Trophoblast cell (in vitro differentiated cells and primary cell): ENCODE measurements at regions not wholly inside any gene's neighbourhood (a gene's known extent, or its start where the extent isn't known, plus 50 kb on each side); places are given as distances from the start of the nearest gene placed in this dataset.

Experiments
- DNase-seq, 2 donors: peaks; one replicate each; pipeline ENCODE4 v3.0.0-alpha.2; 2016
- H2AFZ ChIP-seq: 2 replicates; pipeline ENCODE4 v1.6.1; 2013; ENCODE audit warnings: low read length, moderate library complexity, mild to moderate bottlenecking; ENCODE audit not compliant: insufficient read depth, poor library complexity
- H2AK5ac ChIP-seq: 2 replicates; pipeline ENCODE4 v1.6.1; 2013; ENCODE audit warnings: mild to moderate bottlenecking, low read length
- H2BK120ac ChIP-seq: 2 replicates; pipeline ENCODE4 v1.6.1; 2013; ENCODE audit warnings: low read length, mild to moderate bottlenecking, moderate library complexity; ENCODE audit not compliant: insufficient read depth, poor library complexity
- H2BK12ac ChIP-seq: 2 replicates; pipeline ENCODE4 v1.6.1; 2013; ENCODE audit warnings: mild to moderate bottlenecking, low read length, moderate library complexity
- H2BK5ac ChIP-seq: 2 replicates; pipeline ENCODE4 v1.6.1; 2013; ENCODE audit warnings: low read length, low read depth, moderate library complexity, mild to moderate bottlenecking; ENCODE audit not compliant: poor library complexity
- H3K14ac ChIP-seq: 2 replicates; pipeline ENCODE4 v1.6.1; 2013; ENCODE audit warnings: mild to moderate bottlenecking, low read length
- H3K18ac ChIP-seq: 2 replicates; pipeline ENCODE4 v1.6.1; 2013; ENCODE audit warnings: mild to moderate bottlenecking, low read length
- H3K23ac ChIP-seq: 2 replicates; pipeline ENCODE4 v1.6.1; 2013; ENCODE audit warnings: low read length
- H3K27ac ChIP-seq: 2 replicates; pipeline ENCODE4 v1.5.1; 2013; ENCODE audit warnings: low read depth, mild to moderate bottlenecking, inconsistent platforms, low read length, moderate library complexity
- H3K27me3 ChIP-seq: 2 replicates; pipeline ENCODE4 v1.6.1; 2013; ENCODE audit warnings: inconsistent platforms, mild to moderate bottlenecking, low read length, moderate library complexity; ENCODE audit not compliant: insufficient read depth
- H3K36me3 ChIP-seq, 2 experiments: 1 replicate in 1 of 2; 2 replicates in 1 of 2; pipeline ENCODE4 v1.6.1; 2013; ENCODE audit warnings: low read length in 2 of 2, mild to moderate bottlenecking in 2 of 2, moderate library complexity in 1 of 2; ENCODE audit not compliant: insufficient read depth in 2 of 2, control insufficient read depth in 1 of 2
- H3K4ac ChIP-seq: 2 replicates; pipeline ENCODE4 v1.6.1; 2013; ENCODE audit warnings: low read depth, mild to moderate bottlenecking, low read length, moderate library complexity
- H3K4me1 ChIP-seq, 2 experiments: 1 replicate in 1 of 2; 2 replicates in 1 of 2; pipeline ENCODE4 v1.6.1; 2013; ENCODE audit warnings: low read length in 2 of 2, mild to moderate bottlenecking in 2 of 2, moderate library complexity in 1 of 2; ENCODE audit not compliant: insufficient read depth in 2 of 2, control insufficient read depth in 1 of 2
- H3K4me2 ChIP-seq: 2 replicates; pipeline ENCODE4 v1.6.1; 2013; ENCODE audit warnings: inconsistent platforms, mild to moderate bottlenecking, low read length, moderate library complexity
- H3K4me3 ChIP-seq: 2 replicates; pipeline ENCODE4 v1.5.1; 2013; ENCODE audit warnings: mild to moderate bottlenecking, low read depth, low read length, inconsistent platforms
- H3K79me1 ChIP-seq: one replicate; pipeline ENCODE4 v1.6.1; 2013; ENCODE audit warnings: low read length
- H3K79me2 ChIP-seq: 2 replicates; pipeline ENCODE4 v1.6.1; 2013; ENCODE audit warnings: low read length, mild to moderate bottlenecking; ENCODE audit not compliant: control insufficient read depth, insufficient read depth, poor library complexity
- H3K9ac ChIP-seq: 2 replicates; pipeline ENCODE4 v1.6.1; 2013; ENCODE audit warnings: mild to moderate bottlenecking, low read length
- H3K9me3 ChIP-seq: 2 replicates; pipeline ENCODE4 v1.6.1; 2013; ENCODE audit warnings: low read depth, mild to moderate bottlenecking, control low read depth, inconsistent platforms, low read length; ENCODE audit not compliant: insufficient read depth
- H4K12ac ChIP-seq: 2 replicates; pipeline ENCODE4 v1.6.1; 2013; ENCODE audit warnings: low read depth, mild to moderate bottlenecking, low read length, moderate library complexity
- H4K8ac ChIP-seq: 2 replicates; pipeline ENCODE4 v1.6.1; 2013; ENCODE audit warnings: low read depth, mild to moderate bottlenecking, low read length, moderate library complexity
- H4K91ac ChIP-seq: one replicate; pipeline ENCODE4 v1.6.1; 2013; ENCODE audit warnings: low read depth, mild to moderate bottlenecking, low read length, moderate library complexity
- WGBS: extraction: QIAGEN DNeasy Blood & Tissue Kit; methylation state at CpG from one replicate; pipeline ENCODE4 v1.1.7; 2013; ENCODE audit warnings: missing lambda C conversion rate; ENCODE audit not compliant: insufficient read length, insufficient coverage; ENCODE audit errors: extremely low coverage; 5-methylcytosine and 5-hydroxymethylcytosine counted together

- Histone ChIP-seq H2BK12ac (peak overlapping the region; percentile 79), H3K9me3 (no peaks in the 10 kb centered on the region), H3K4me2 (peak overlapping the region; percentile 40), H3K23ac (no peak overlapping the region), H3K36me3 (no peaks in the 10 kb centered on the region), H3K27me3 (no peaks in the 10 kb centered on the region), H2AFZ (peak overlapping the region; percentile 17), H3K79me2 (no peaks in the 10 kb centered on the region), H3K79me1 (peaks cover 5% of the 10 kb centered on the region), H3K4me1 (peaks cover 7% of the 10 kb centered on the region in 2 experiments), H4K8ac (peak overlapping the region; percentile 50), H3K14ac (no peak overlapping the region), H3K18ac (peak overlapping the region; percentile 49), H3K4me3 (no peak overlapping the region), H3K9ac (no peak overlapping the region), H2BK5ac (peak overlapping the region; percentile 61), H3K27ac (peak overlapping the region; percentile 83), H4K12ac (no peak overlapping the region), H2BK120ac (peak overlapping the region; percentile 56), H3K4ac (no peak overlapping the region), H4K91ac (peak overlapping the region; percentile 30), H2AK5ac (no peak overlapping the region)
- DNase-seq, result peak; percentile 79 to 95
- WGBS, result no CpG with 5 or more reads among the region's 3 CpGs
These were observed 532.9 kb downstream of the ANXA1 start for GRCh38 chr9:73684601-73685000.

GRCh38 chr9:73685786-73686185 lies 534.1 kb downstream of the ANXA1 start:
- H3K27ac ChIP-seq, result no peak overlapping the region
- H3K23ac ChIP-seq, result no peak overlapping the region
- H3K4me2 ChIP-seq, result no peak overlapping the region
- H3K4me1 ChIP-seq, result peaks cover 7% of the 10 kb centered on the region in 2 experiments
- H2AK5ac ChIP-seq, result no peak overlapping the region
- no peak overlapping the region for H3K4ac ChIP-seq
- no peak overlapping the region for H3K9ac ChIP-seq
- no peak overlapping the region for H3K4me3 ChIP-seq
- H4K8ac ChIP-seq, result no peak overlapping the region
- no peak overlapping the region for H2BK12ac ChIP-seq
- H3K36me3 ChIP-seq, result no peaks in the 10 kb centered on the region
- H2BK120ac ChIP-seq, result no peak overlapping the region
- H3K9me3 ChIP-seq, result no peaks in the 10 kb centered on the region
- H2BK5ac ChIP-seq, result no peak overlapping the region
- H3K14ac ChIP-seq, result no peak overlapping the region
- no peak overlapping the region for H4K91ac ChIP-seq
- no peaks in the 10 kb centered on the region for H3K27me3 ChIP-seq
- no peak overlapping the region for H4K12ac ChIP-seq
- no peak overlapping the region for H3K18ac ChIP-seq
- no CpG with 5 or more reads among the region's 3 CpGs for WGBS
- DNase-seq, result peak; percentile 52 to 76
- no peak overlapping the region for H2AFZ ChIP-seq
- H3K79me1 ChIP-seq, result peaks cover 5% of the 10 kb centered on the region
- H3K79me2 ChIP-seq, result no peaks in the 10 kb centered on the region

- H3K23ac ChIP-seq, result no peak overlapping the region
- no peak overlapping the region for H4K8ac ChIP-seq
- no peak overlapping the region for H3K4me2 ChIP-seq
- no peak overlapping the region for H3K18ac ChIP-seq
- WGBS, result no CpG with 5 or more reads among the region's 5 CpGs
- H3K4me3 ChIP-seq, result no peak overlapping the region
- H2AK5ac ChIP-seq, result no peak overlapping the region
- no peak overlapping the region for H2BK12ac ChIP-seq
- no peaks in the 10 kb centered on the region for H3K27me3 ChIP-seq
- H2BK120ac ChIP-seq, result no peak overlapping the region
- H3K79me2 ChIP-seq, result no peaks in the 10 kb centered on the region
- H3K14ac ChIP-seq, result no peak overlapping the region
- no peak overlapping the region for H4K12ac ChIP-seq
- no peak overlapping the region for H4K91ac ChIP-seq
- H3K9me3 ChIP-seq, result no peaks in the 10 kb centered on the region
- no peak overlapping the region for H3K27ac ChIP-seq
- H3K9ac ChIP-seq, result no peak overlapping the region
- H2AFZ ChIP-seq, result no peak overlapping the region
- no peaks in the 10 kb centered on the region for H3K36me3 ChIP-seq
- no peak overlapping the region for H2BK5ac ChIP-seq
- H3K4me1 ChIP-seq, result peaks cover 5% of the 10 kb centered on the region in 2 experiments
- DNase-seq, result no peak
- H3K79me1 ChIP-seq, result peaks cover 3% of the 10 kb centered on the region
- H3K4ac ChIP-seq, result no peak overlapping the region
These were observed 537.6 kb downstream of the ANXA1 start for GRCh38 chr9:73689051-73689870.

- no peaks in the 10 kb centered on the region for H3K27me3 ChIP-seq
- no peaks in the 10 kb centered on the region for H3K79me1 ChIP-seq
- no peak overlapping the region for H4K91ac ChIP-seq
- no peaks in the 10 kb centered on the region for H3K4me1 ChIP-seq
- no peak overlapping the region for H3K27ac ChIP-seq
- no peak overlapping the region for H2BK12ac ChIP-seq
- H3K14ac ChIP-seq, result no peak overlapping the region
- no peak overlapping the region for H2BK120ac ChIP-seq
- H3K9me3 ChIP-seq, result no peaks in the 10 kb centered on the region
- no peak overlapping the region for H3K9ac ChIP-seq
- H3K4ac ChIP-seq, result no peak overlapping the region
- no peaks in the 10 kb centered on the region for H3K79me2 ChIP-seq
- no peak overlapping the region for H3K4me2 ChIP-seq
- H2AK5ac ChIP-seq, result no peak overlapping the region
- H3K36me3 ChIP-seq, result no peaks in the 10 kb centered on the region
- no peak overlapping the region for H2BK5ac ChIP-seq
- H3K23ac ChIP-seq, result no peak overlapping the region
- H2AFZ ChIP-seq, result no peak overlapping the region
- no peak overlapping the region for H4K8ac ChIP-seq
- H3K18ac ChIP-seq, result no peak overlapping the region
- no CpG with 5 or more reads among the region's 1 CpG for WGBS
- DNase-seq, result no peak
- no peak overlapping the region for H3K4me3 ChIP-seq
- H4K12ac ChIP-seq, result no peak overlapping the region
These were observed 549.9 kb downstream of the ANXA1 start for GRCh38 chr9:73701415-73702057.
